GM19351 (cell line): ENCODE measurements at regions not wholly inside any gene's neighbourhood (a gene's known extent, or its start where the extent isn't known, plus 50 kb on each side); places are given as distances from the start of the nearest gene placed in this dataset.
A peak's percentile ranks its signal among the peaks of the same experiment; 100 is the strongest.
"Not testable (repeated sequence)": the region's sequence is repeated elsewhere in the genome, so short reads cannot be mapped to it uniquely, and the experiment has no call there.

Experiments used
- ATAC-seq: cut with Tn5 transposase; IDR thresholded peaks from one replicate; pipeline ENCODE4 v1.9.1; 2021; ENCODE audit warnings: mild to moderate bottlenecking, moderate library complexity; ENCODE audit not compliant: unreplicated experiment

DNA sequence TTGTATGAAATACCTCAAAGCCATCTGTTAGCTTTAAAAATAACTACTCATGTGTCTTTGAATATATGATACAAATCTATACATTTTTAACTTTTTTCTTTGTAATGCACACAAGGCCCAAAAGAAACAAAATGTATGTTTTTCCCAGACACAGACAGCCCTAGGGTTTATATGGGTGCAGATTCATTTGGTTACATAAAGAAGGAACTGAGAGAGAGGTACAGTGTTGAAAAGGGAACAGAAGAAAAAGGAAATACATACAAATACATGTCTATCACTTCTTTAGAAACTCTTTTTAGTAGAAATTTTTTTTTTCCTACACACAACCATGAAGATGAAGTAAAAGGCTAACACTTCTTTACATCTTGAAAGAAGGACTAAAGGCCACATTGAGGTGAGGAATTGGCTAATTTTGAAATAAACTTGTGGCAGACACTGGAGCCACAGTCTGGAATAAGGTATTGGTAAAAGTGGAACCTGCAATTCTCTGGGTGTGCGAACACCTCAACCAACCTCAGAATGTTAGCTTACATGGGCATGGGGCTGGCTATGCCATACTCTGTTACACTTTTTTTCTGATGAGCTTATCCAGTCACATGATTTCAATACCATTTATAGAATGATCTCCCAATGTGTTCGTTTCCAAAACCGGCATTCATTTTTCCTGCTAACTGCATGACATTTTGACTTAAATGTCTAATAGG, 67.9 kb downstream of the FAM47C start:
- peak; percentile 87 for ATAC-seq

- ATAC-seq, result no peak
Observed at GRCh38 chrX:37076983-37077382, 68.8 kb downstream of the FAM47C start.

DNA sequence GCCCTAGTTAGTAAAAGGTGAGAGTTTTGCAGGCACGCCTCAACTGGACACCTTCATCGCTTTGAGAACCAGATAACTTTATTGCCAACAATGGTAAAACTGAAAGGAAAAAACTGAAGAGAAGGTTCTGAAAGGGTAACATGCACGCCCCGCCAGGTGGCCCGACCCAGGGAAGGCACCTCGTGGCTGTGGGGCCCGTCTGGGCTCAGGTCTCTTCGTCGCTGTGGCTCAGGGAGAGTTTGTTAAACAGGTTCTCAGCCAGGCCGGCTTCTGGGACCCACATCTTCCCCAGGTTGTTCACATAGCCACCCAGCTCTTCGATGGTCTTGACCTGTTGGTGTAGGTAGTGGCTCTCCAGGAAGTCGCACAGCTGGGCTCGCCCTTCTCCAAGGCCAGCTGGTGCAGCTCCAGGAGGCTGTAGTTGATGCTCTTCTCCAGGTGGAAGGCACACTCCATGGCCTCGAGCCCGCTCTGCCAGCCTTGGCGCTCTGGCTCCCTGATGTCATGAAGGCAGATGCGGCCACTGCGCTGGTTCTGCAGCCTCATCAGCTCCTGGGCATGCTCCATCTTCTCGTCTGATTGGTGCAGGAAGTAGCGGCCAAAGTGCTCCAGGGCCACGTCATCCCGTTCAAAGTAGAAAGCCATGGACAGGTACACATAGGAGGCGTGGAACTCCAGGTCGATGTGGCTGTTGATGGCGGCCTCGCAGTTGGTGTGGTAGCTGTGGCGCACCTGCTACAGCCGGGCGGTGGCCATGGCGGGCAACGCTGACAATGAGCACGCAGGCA, 69.7 kb downstream of the FAM47C start:
- ATAC-seq, result no peak

- no peak for ATAC-seq
Observed at GRCh38 chrX:37078434-37078703, 70.2 kb downstream of the FAM47C start.

GRCh38 chrX:37083880-37084279, 75.7 kb downstream of the FAM47C start:
- no peak for ATAC-seq

DNA sequence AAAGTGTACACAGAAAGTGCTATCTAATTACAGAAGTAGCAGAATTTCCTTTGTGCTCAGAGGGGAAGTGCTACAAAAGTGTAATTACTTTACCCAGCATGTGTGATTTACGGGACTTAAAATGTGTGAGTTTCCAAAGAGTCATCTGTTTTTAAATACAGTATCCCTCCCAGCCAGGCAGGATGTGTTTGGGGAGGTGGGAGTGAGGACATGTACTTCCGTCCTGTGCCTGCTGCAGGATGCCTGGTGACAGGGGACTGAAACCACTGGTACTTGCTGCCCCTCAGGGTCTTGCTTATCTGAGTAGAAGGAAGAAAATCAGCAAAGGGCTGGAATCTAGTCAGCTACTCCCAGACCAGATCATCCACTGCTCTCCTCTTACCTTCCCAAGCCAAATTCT, 77.5 kb downstream of the FAM47C start:
- not testable (repeated sequence) for ATAC-seq

- not testable (repeated sequence) for ATAC-seq
Observed at GRCh38 chrX:37086820-37087219, 78.7 kb downstream of the FAM47C start.

DNA sequence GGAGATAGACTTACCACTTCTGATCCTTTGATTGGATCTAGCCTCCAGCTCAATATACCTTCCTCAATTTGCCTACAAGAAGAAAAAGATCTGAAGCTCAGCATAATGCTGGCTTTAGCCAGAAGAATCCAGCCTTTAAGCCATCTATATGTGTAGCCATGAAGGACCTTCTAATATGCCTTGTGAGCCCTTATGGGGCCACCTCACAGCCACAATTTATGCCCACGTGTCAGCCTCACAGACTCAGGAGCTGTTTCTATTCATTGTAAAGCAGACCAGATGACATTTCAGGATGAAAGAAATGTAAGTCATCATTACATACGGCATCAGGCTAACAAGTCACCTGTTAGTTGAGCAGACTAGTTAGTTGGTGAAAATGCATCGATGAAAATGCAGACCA, 79.7 kb downstream of the FAM47C start:
- not testable (repeated sequence) for ATAC-seq

DNA sequence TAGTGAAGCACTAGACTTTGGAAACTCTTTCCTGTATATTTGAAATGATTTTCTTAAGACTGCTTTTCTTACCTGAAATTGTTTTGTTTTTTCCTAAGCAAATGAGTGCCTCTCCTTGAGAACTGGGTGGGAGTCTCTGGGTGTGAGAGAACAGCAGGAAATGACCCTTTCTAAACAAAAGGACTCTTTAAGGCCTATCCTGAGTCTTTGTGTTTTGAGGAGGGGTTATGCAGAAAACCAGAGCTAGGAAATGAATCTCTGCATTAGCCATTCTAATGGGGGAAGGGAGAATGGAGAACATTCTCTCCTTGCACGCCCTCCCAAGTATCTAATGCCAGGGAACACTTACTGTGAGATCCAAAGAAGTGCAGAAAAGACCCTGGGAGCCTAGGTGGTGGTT, 80.6 kb downstream of the FAM47C start:
- not testable (repeated sequence) for ATAC-seq

- not testable (repeated sequence) for ATAC-seq
Observed at GRCh38 chrX:37090142-37090541, 82.0 kb downstream of the FAM47C start.

- not testable (repeated sequence) for ATAC-seq
Observed at GRCh38 chrX:37096422-37097124, 88.4 kb downstream of the FAM47C start.
